Esophagus mucosa (tissue), 1 donor: ENCODE measurements at regions not wholly inside any gene's neighbourhood (a gene's known extent, or its start where the extent isn't known, plus 50 kb on each side); places are given as distances from the start of the nearest gene placed in this dataset.

Source experiments
- ATAC-seq: fragments of 200-7000 bp; cut with Tn5 transposase; one replicate; pipeline ENCODE4 v1.9.1; 2020
- donor health status: DM: yes; HTN: yes; CAD: no.

GRCh38 chr3:86711634-86712033 lies 279.3 kb downstream of the VGLL3 start:
- ATAC-seq, result no peak

DNA sequence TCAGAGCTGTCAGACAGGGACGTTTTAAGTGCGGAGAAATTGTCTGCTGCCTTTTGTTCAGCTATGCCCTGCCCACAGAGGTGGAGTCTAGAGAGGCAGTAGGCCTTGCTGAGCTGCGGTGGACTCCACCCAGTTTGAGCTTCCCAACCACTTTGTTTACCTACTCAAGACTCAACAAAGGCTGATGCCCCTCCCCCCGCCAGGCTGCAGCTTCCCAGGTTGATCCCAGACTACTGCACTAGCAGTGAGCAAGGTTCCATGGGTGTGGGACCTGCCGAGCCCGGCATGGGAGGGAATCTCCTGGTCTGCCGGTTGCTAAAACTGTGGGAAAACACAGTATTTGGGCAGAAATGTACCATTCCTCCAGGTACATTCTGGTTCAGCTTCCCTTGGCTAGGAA lies 282.1 kb downstream of the VGLL3 start:
- ATAC-seq, result no peak

GRCh38 chr3:86702381-86702958 lies 288.5 kb downstream of the VGLL3 start:
- no peak for ATAC-seq

DNA sequence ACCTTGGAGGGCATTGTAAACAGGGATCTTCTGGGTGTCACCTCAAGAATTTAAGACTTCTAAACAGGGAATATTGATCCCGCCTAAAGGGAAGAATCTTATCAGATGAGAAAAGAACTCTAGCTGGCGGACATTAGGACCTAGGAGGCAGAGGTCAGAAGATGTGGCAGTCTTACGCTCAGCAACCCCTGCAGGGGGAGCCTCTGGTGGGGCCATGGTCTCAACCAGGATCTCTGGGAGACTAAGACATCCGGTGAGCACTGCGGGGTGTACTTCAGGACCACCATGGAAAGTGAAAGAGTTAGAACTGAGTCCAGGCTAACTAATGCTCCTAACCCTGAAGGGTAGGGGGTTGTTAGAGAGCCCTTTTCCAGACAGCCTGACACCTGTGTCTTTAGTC lies 295.2 kb downstream of the VGLL3 start:
- ATAC-seq, result no peak

GRCh38 chr3:86673991-86674390 lies 317.0 kb downstream of the VGLL3 start:
- no peak for ATAC-seq

DNA sequence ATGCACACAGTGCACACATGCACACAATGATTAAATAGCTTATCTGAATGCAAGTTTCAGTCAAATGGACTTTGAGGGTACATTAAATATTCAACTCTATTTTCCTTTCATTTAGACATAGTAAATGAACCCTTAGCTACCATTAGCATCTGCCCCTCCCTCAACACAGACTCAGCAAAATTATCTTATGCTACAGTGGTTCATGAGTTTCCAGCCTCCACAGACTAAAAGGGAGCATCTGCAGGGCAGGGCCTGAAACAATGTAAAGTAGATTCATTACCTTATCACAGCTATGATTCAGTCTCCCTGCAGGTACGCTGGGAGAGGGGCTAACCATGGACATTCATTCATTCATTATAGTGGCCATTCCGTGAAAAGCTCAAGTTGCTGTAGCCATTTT lies 329.1 kb downstream of the VGLL3 start:
- ATAC-seq, result no peak

GRCh38 chr3:86658876-86659275 lies 332.1 kb downstream of the VGLL3 start:
- ATAC-seq, result no peak

DNA sequence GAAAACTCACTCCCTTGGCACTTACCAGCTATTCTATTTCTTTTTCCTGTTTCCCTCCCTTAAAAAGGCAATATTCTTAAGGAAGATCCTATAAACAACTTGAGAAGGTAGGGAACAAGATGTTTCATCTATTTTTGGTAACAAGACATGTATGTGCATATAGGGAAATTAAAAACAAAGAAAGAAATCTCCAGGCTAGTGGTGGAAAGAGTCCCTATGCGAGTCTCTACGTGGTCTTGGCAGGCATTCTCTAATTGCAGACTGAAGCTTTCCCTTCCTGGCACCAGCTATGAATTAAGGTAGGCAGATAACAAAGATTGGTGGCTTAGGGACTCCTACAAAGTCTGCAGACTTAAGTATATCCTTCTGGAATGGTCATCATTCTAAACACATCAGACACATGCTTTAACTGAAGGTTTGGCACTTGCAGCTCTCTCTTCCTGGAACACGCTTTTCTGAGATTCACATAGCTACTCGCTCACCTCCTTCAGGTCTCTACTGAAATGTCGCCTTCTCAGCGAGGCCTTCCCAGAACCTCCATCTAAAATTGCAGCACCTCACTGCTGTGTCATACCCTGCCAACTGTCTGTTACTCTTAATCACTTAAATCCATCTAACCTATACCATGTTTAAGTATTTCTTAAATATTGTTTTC lies 336.0 kb downstream of the VGLL3 start:
- no peak for ATAC-seq

GRCh38 chr3:86653661-86654205 lies 337.2 kb downstream of the VGLL3 start:
- no peak for ATAC-seq

DNA sequence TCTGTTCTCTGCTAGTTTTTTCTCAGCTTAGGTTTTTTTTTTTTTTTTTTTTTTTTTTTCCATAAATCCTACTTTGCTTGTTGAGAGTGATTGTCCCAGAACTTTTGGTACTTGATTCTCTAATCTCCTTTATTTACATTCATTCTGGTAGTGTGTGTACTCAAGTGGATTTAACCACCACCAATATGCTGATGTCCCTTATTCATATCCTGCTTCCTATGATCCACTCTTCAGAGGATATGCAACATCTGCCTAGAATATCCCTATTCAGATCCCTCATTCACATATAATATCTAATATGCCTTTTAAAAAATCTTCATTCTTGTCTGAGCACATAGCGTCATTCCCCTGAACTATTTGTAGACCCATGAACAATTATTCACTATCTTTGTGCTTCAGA lies 342.9 kb downstream of the VGLL3 start:
- no peak for ATAC-seq

DNA sequence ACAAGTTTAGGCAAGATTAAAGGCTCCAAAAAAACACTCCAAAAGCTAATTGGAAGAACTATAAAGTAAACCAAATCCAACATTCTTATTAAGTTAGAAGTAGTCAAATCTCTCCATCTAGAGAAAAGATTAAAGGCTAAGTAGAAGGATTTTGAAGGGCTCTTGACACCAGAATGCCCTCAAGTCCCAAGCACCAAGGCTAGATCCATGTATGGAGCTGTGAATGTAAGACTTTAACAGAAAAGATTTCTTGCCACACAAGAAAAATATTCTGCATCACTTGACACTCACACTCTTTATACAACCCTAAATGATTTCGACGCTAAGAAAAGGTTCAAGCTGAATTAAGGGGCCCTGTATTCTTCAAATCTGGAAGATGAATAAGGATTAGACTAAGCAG lies 345.2 kb downstream of the VGLL3 start:
- ATAC-seq, result no peak

DNA sequence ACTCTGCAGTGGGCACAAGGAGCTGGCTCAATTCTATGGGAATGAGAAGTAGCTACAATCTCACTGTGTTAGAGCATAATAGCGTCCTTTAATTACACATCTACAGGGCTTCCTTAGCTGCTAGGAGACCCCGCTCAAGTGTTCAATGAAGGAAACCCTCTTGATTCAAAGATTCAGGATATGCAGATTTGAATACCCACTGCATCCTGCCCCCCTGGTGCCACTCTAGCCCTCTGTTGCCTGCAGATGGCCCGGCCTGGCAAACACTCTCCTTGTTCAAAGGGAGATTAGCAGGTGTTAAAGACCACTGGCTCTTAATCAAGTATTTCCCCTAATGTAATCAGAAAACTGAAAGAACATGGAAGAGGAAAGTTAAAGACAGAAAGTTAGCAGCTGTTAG lies 356.6 kb downstream of the VGLL3 start:
- ATAC-seq, result no peak

DNA sequence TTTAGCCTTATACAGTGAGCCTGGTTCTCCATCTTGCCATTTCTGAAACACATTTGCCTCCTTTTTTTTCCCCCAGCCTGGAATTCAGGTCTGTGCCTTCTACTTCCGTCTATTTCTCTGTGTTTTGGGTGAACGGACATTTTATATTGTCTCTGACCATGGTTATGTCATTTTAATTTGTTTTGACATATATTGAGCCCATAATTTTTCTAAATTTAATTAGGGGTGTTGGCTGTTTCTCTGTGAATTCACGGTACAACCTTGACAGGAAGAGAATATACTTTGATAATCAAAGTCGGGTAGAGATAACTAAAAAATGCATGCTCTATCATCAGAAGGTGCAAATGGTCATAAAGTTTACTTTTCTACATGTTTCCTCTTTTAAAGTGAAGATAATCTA lies 361.4 kb downstream of the VGLL3 start:
- ATAC-seq, result no peak

GRCh38 chr3:86624192-86624591 lies 366.8 kb downstream of the VGLL3 start:
- no peak for ATAC-seq

DNA sequence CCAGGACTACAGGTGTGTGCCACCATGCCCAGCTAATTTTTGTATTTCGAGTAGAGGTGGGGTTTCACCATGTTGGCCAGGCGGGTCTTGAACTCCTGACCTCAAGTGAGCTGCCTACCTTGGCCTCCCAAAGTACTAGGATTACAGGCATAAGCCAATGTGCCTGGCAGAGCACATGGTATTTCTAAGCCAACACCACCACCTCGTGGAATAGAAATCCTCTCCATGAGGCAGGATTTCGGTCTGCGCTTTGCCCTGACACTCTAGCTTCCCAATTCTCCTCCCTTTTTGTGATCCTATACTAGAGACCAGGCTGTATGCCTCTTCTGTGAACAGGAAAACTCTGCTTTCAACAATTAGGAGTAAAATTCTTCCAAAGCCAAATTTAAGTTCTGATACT lies 372.2 kb downstream of the VGLL3 start:
- no peak for ATAC-seq

- no peak for ATAC-seq
Measured at GRCh38 chr3:86605166-86605565, 385.8 kb downstream of the VGLL3 start.

DNA sequence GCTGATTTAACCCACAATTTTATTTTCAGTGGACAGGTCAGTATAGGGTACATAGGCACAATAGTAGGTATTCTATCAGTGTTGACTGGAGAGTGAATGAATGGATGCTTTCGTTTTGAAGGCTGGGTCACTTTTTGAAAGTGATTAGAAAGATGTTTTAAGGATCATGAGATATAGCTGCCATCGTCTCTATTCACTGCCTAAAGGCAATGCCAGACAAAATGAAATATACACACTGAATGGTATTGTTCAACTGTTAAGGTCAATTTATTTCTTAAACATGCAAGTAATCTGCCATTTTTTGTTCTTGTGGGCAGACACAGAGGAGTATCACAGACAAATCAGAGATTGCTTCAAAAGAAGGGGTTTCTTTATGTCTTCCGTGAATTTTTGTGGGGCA lies 395.3 kb downstream of the VGLL3 start:
- ATAC-seq, result no peak

DNA sequence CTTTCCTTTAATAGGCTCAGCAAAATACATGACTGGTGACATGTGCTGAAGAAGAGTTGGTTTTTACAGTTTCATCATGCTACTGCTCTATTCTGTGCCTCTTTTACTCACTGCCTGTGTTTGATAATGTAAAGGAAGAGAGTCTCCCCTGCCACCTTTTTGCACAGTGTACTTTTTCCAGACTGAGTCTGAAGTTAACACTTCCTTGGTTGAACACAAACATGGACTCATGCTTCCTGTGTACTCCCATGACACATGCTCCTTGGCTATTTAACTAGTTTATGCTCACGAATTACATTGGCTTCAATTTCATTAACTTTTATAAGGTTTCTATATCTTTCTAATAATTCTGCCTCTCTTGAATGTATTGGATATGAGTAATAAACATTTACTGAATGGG lies 396.1 kb downstream of the VGLL3 start:
- ATAC-seq, result no peak

- ATAC-seq, result no peak
Measured at GRCh38 chr3:86578071-86578470, 412.9 kb downstream of the VGLL3 start.

DNA sequence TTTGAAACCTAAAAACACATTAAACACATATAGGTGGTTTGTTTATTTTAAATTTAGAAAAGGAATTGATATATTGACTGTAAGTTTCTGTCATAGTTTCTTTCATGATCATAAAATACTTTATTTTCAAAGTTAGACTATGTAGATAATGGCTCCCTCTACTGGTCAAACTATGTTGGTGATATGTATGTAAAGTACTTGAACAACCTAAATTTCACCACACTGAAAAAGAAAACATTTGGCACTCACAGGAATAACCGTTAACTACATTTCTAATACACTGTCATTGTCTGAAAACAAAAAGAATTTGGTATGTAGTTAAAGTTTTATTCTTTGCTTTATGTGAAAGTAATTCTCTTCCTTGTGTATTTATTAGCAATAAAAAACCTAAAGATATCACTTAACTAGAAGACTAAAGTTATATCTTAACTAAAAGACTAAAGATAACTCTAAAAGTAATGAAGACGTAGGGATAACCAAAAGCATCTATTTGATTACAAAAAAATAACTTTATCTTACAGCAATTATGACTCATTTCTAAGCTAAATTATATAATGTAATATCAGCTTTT lies 427.5 kb downstream of the VGLL3 start:
- no peak for ATAC-seq

GRCh38 chr3:86562090-86562489 lies 428.9 kb downstream of the VGLL3 start:
- ATAC-seq, result no peak

DNA sequence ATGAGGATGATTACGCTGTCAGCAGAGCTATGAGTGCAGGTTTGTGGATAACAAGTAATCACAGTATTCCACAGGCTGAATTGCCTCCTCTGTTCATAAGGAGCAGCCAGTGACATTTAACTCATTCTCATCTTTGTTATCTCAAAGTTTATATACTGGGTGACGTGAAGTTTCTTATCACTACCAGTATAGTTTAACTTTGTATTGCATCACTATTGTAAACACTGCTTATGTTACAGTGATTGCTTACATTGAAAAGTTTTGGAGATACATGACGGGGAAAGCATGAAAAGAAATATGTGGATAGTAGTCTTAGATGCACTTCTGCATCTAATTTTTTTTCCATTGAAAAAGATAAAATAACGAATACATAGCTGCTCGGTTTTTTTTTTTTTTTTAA lies 429.7 kb downstream of the VGLL3 start:
- no peak for ATAC-seq

DNA sequence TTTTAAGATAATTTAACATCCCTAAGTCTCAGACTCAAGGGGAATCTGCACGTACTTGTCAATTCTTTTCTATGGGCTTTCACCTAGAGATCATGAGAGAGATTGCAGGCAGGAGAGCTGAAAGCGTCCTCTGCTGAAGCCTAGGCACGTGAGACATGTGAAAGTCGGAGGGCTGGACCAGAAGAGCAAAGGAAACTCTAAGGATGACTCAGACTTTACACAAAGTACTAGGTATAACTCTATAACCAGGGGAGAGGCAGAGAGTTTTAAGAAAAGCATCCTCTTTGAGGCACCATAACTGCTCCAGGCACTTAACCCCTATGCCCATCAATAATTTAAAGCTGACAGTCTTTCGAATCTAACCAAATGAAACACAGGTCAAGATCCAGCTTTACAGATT lies 436.6 kb downstream of the VGLL3 start:
- no peak for ATAC-seq

GRCh38 chr3:86547692-86548091 lies 443.3 kb downstream of the VGLL3 start:
- ATAC-seq, result no peak
